DND-41 (cell line): ENCODE measurements at regions not wholly inside any gene's neighbourhood (a gene's known extent, or its start where the extent isn't known, plus 50 kb on each side); places are given as distances from the start of the nearest gene placed in this dataset.

Source experiments
- ATAC-seq: fragments of 200-7000 bp; cut with Tn5 transposase; 3 replicates; pipeline ENCODE4 v1.9.1; 2021; ENCODE audit warnings: low read depth; ENCODE audit not compliant: insufficient read depth
- DNase-seq: peaks from one replicate; pipeline ENCODE4 v3.0.0-alpha.2; 2020
- H2AFZ ChIP-seq: 2 replicates; pipeline ENCODE4 v1.6.0; 2012; ENCODE audit warnings: low read depth, low read length
- H3K27ac ChIP-seq: 2 replicates; pipeline ENCODE4 v1.5.1; 2012; ENCODE audit warnings: low read length, inconsistent platforms
- H3K27me3 ChIP-seq: fragments of 200-600 bp; sonication (generic); 2 replicates; pipeline ENCODE4 v1.6.0; 2012; ENCODE audit warnings: low read length, mild to moderate bottlenecking, inconsistent platforms; ENCODE audit not compliant: insufficient read depth, poor library complexity
- H3K36me3 ChIP-seq: 2 replicates; pipeline ENCODE4 v1.5.1; 2012; ENCODE audit warnings: low read length, inconsistent platforms; ENCODE audit not compliant: insufficient read depth
- H3K4me1 ChIP-seq: 2 replicates; pipeline ENCODE4 v1.5.1; 2012; ENCODE audit warnings: mild to moderate bottlenecking, low read length; ENCODE audit not compliant: insufficient read depth
- H3K4me2 ChIP-seq: 2 replicates; pipeline ENCODE4 v1.6.0; 2012; ENCODE audit warnings: mild to moderate bottlenecking, moderate library complexity, low read length, inconsistent platforms; ENCODE audit not compliant: insufficient read depth
- H3K4me3 ChIP-seq, 2 experiments: fragments of 200-600 bp in 1 of 2; shearing (Covaris generic) in 1 of 2; 2 replicates each; pipeline ENCODE4 v1.5.1; 2012 to 2016; ENCODE audit warnings: inconsistent platforms in 2 of 2, low read length in 2 of 2, mild to moderate bottlenecking in 2 of 2, low read depth in 1 of 2, moderate library complexity in 1 of 2
- H3K79me2 ChIP-seq: 2 replicates; pipeline ENCODE4 v1.6.0; 2012; ENCODE audit warnings: low read length, inconsistent platforms; ENCODE audit not compliant: insufficient read depth
- H3K9ac ChIP-seq: 2 replicates; pipeline ENCODE4 v1.6.0; 2012; ENCODE audit warnings: low read depth, mild to moderate bottlenecking, inconsistent platforms, low read length, moderate library complexity
- H3K9me3 ChIP-seq: 2 replicates; pipeline ENCODE4 v1.5.1; 2012; ENCODE audit warnings: low read length, moderate library complexity, mild to moderate bottlenecking, inconsistent platforms; ENCODE audit not compliant: insufficient read depth, severe bottlenecking
- H4K20me1 ChIP-seq: 2 replicates; pipeline ENCODE4 v1.6.0; 2012; ENCODE audit warnings: low read length; ENCODE audit not compliant: insufficient read depth
- CTCF ChIP-seq: IDR thresholded peaks from 2 replicates; pipeline ENCODE4 v1.5.1; 2012; ENCODE audit warnings: borderline replicate concordance, low read length, moderate library complexity, mild to moderate bottlenecking; ENCODE audit not compliant: poor library complexity, severe bottlenecking; ENCODE audit errors: extremely low read depth
- EZH2 ChIP-seq: IDR thresholded peaks from 3 replicates; pipeline ENCODE4 v1.6.1; 2012; ENCODE audit warnings: borderline replicate concordance, low read depth, mild to moderate bottlenecking, moderate library complexity, low read length, inconsistent platforms; ENCODE audit not compliant: severe bottlenecking

GRCh38 chr2:16615687-16616615, 49.7 kb downstream of the CYRIA start:
- Histone ChIP-seq H3K27ac (no peak overlapping the region), H3K36me3 (no peaks in the 10 kb centered on the region), H3K4me3 (no peak overlapping the region), H3K4me1 (no peaks in the 10 kb centered on the region), H3K79me2 (no peaks in the 10 kb centered on the region), H3K27me3 (peaks cover 4% of the 10 kb centered on the region), H2AFZ (no peak overlapping the region), H3K9ac (no peak overlapping the region), H3K4me2 (no peak overlapping the region), H4K20me1 (no peaks in the 10 kb centered on the region), H3K9me3 (no peaks in the 10 kb centered on the region)
- no peak for DNase-seq
- no peak for ATAC-seq
- TF ChIP-seq EZH2 (no peak), CTCF (no peak)

- DNase-seq (no peak), ATAC-seq (no peak)
- no peak overlapping the region for H2AFZ ChIP-seq
- H3K9ac ChIP-seq = no peak overlapping the region
- H3K9me3 ChIP-seq = no peaks in the 10 kb centered on the region
- H3K4me3 ChIP-seq = no peak overlapping the region
- H3K79me2 ChIP-seq = no peaks in the 10 kb centered on the region
- no peaks in the 10 kb centered on the region for H4K20me1 ChIP-seq
- H3K27me3 ChIP-seq = peaks cover 4% of the 10 kb centered on the region
- H3K36me3 ChIP-seq = no peaks in the 10 kb centered on the region
- H3K27ac ChIP-seq = no peak overlapping the region
- H3K4me1 ChIP-seq = no peaks in the 10 kb centered on the region
- H3K4me2 ChIP-seq = no peak overlapping the region
- TF ChIP-seq EZH2 = no peak
- no peak for TF ChIP-seq CTCF
These were observed 50.4 kb downstream of the CYRIA start for GRCh38 chr2:16615246-16615645.

GRCh38 chr2:16614314-16614860, 51.2 kb downstream of the CYRIA start:
- DNase-seq (no peak), ATAC-seq (no peak)
- Histone ChIP-seq H3K27ac (no peak overlapping the region), H3K27me3 (peaks cover 4% of the 10 kb centered on the region), H3K9me3 (no peaks in the 10 kb centered on the region), H2AFZ (no peak overlapping the region), H4K20me1 (no peaks in the 10 kb centered on the region), H3K4me1 (no peaks in the 10 kb centered on the region), H3K4me2 (no peak overlapping the region), H3K4me3 (no peak overlapping the region), H3K36me3 (no peaks in the 10 kb centered on the region), H3K9ac (no peak overlapping the region), H3K79me2 (no peaks in the 10 kb centered on the region)
- TF ChIP-seq EZH2 (no peak), CTCF (no peak)
